GM18519 (cell line): ENCODE measurements at regions not wholly inside any gene's neighbourhood (a gene's known extent, or its start where the extent isn't known, plus 50 kb on each side); places are given as distances from the start of the nearest gene placed in this dataset.

Experiments
- ATAC-seq: cut with Tn5 transposase; IDR thresholded peaks from one replicate; pipeline ENCODE4 v1.9.1; 2021; ENCODE audit warnings: mild to moderate bottlenecking, moderate library complexity; ENCODE audit not compliant: unreplicated experiment, low FRiP score

GRCh38 chr11:11178671-11179638, 174.1 kb downstream of the CSNK2A3 start:
- no peak for ATAC-seq

- ATAC-seq, result no peak
These were observed 175.8 kb downstream of the CSNK2A3 start for GRCh38 chr11:11177156-11177808.

- no peak for ATAC-seq
These were observed 179.6 kb downstream of the CSNK2A3 start for GRCh38 chr11:11173316-11174025.

- peak; percentile 94 for ATAC-seq
These were observed 181.2 kb downstream of the CSNK2A3 start for GRCh38 chr11:11171854-11172253.

- ATAC-seq, result no peak
These were observed 181.8 kb downstream of the CSNK2A3 start for GRCh38 chr11:11171285-11171684.

GRCh38 chr11:11170352-11171084, 182.5 kb downstream of the CSNK2A3 start:
- ATAC-seq, result no peak

- ATAC-seq, result no peak
These were observed 183.2 kb downstream of the CSNK2A3 start for GRCh38 chr11:11169715-11170351.

GRCh38 chr11:11167806-11168205, 185.2 kb downstream of the CSNK2A3 start:
- ATAC-seq, result no peak

GRCh38 chr11:11164334-11164690, 188.7 kb downstream of the CSNK2A3 start:
- no peak for ATAC-seq

GRCh38 chr11:11163669-11164333, 189.2 kb downstream of the CSNK2A3 start:
- ATAC-seq, result no peak

- no peak for ATAC-seq
These were observed 189.8 kb downstream of the CSNK2A3 start for GRCh38 chr11:11163236-11163635.

GRCh38 chr11:11157185-11157584, 195.9 kb downstream of the CSNK2A3 start:
- no peak for ATAC-seq

- ATAC-seq, result no peak
These were observed 196.9 kb downstream of the CSNK2A3 start for GRCh38 chr11:11155962-11156815.

- ATAC-seq, result no peak
These were observed 200.2 kb downstream of the CSNK2A3 start for GRCh38 chr11:11152877-11153276.

- no peak for ATAC-seq
These were observed 203.2 kb downstream of the CSNK2A3 start for GRCh38 chr11:11149671-11150459.

- no peak for ATAC-seq
These were observed 204.5 kb downstream of the CSNK2A3 start for GRCh38 chr11:11148596-11148995.

GRCh38 chr11:11148104-11148509, 204.9 kb downstream of the CSNK2A3 start:
- no peak for ATAC-seq

GRCh38 chr11:11146830-11147229, 206.2 kb downstream of the CSNK2A3 start:
- no peak for ATAC-seq
